Tongue (tissue), 1 donor: ENCODE measurements at regions not wholly inside any gene's neighbourhood (a gene's known extent, or its start where the extent isn't known, plus 50 kb on each side); places are given as distances from the start of the nearest gene placed in this dataset.
"Not testable (repeated sequence)": the region's sequence is repeated elsewhere in the genome, so short reads cannot be mapped to it uniquely, and the experiment has no call there.

Experiments used
- DNase-seq: peaks from one replicate; pipeline ENCODE4 v3.0.0-alpha.2; 2015

DNA sequence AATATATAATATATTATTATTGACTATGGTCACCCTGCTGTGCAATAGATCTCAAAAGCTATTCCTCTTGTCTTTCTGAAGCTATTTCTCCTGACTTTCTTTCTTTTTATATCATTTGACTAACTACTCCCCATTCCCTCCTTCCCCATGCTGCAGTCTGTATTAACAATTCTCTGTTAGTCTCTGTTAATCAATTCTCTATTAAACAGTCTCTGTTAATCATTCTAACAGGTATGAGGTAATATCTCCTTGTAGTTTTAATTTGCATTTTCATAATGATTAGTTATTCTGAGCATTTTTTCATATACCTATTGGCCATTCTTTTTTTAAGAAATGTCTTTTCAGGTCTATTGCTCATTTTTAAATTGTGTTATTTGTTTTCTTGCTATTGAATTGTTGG lies 201.0 kb upstream of the B3GALT2 start:
- DNase-seq: no peak

GRCh38 chr1:193378451-193378850 lies 192.0 kb upstream of the B3GALT2 start:
- not testable (repeated sequence) for DNase-seq

DNA sequence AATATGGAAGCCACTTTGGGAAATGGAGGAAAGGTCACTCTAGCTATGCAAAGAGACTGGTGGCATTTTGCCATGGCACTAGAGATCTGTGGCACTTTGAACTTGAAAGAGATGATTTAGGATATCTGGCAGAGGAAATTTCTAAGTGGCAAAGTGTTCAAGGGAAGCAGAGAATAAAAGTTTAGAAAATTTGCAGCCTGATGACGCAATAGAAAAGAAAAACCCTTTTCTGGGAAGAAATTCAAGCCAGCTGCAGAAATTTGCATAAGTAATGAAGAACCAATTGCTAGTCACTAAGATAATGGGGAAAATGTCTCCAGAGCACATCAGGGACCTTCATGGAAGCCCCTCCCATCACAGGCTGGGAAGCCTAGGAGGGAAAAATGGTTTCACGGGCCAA lies 191.1 kb upstream of the B3GALT2 start:
- no peak for DNase-seq

GRCh38 chr1:193372553-193372952 lies 186.1 kb upstream of the B3GALT2 start:
- DNase-seq: no peak

- no peak for DNase-seq
Observed at GRCh38 chr1:193368302-193368701, 181.9 kb upstream of the B3GALT2 start.

GRCh38 chr1:193367863-193368262 lies 181.4 kb upstream of the B3GALT2 start:
- no peak for DNase-seq

- DNase-seq: no peak
Observed at GRCh38 chr1:193366764-193367507, 180.5 kb upstream of the B3GALT2 start.

DNA sequence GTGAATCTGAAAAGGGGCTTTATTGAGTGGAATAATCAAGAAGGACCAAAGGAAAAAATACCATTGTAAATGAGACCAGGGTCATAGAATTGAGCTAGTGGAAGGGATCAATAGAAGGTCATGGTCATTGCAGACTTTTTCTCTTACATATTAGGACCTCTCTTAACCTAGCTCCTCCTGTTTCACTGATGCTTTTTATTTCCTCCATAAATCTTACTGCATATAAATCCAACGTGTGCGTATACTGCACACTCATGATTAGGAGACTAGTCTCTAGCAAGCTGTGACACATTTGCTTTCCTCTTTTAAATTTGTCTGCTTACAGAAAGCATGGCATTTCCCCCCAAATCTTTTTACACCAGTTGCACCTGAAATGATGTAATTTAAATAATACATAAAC lies 179.6 kb upstream of the B3GALT2 start:
- no peak for DNase-seq

- no peak for DNase-seq
Observed at GRCh38 chr1:193359631-193360030, 173.2 kb upstream of the B3GALT2 start.

DNA sequence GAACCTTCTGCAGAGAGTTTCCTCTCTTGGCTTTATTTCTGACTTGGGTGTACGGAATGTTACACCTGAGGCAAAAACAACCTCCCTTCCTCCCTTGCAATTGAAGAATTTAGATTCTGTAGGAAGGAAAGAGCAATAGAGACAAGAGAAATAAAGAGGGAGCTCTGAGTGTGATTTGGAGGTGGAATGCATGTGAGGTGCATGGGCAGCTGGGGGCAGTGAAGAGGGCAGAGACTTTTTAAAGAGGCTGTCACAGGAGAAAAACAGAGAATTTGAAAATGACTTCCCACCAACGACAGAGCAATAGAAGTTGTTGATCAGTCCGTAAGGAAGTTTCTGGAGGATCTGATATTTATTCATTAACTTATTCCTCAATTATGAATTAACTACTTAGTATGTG lies 172.0 kb upstream of the B3GALT2 start:
- no peak for DNase-seq

GRCh38 chr1:193356249-193356648 lies 169.8 kb upstream of the B3GALT2 start:
- DNase-seq: no peak

GRCh38 chr1:193355626-193356025 lies 169.2 kb upstream of the B3GALT2 start:
- DNase-seq: no peak

DNA sequence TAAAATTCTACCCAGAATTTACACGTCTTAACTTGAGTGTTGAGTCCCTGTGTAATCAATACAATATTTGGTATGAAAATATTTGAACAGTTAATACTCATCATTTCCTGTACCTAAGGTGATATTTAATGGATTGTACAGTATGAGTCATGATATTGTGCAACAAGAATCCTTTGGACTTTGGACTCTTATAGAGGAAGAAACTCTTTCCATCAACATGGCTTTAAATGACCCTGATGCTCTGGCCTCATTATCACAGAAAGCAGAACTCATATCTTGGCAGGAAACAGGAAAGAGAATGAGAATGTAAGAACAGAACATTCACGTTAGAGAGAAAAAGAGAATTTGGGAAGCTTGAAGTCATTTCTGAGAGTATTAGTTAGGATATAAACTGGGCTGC lies 168.8 kb upstream of the B3GALT2 start:
- DNase-seq: no peak

GRCh38 chr1:193348769-193349535 lies 162.5 kb upstream of the B3GALT2 start:
- peak; percentile 13 for DNase-seq

- peak; percentile 51 for DNase-seq
Observed at GRCh38 chr1:193348091-193348768, 161.8 kb upstream of the B3GALT2 start.

- DNase-seq: no peak
Observed at GRCh38 chr1:193346085-193346484, 159.7 kb upstream of the B3GALT2 start.

- DNase-seq: no peak
Observed at GRCh38 chr1:193342811-193343210, 156.4 kb upstream of the B3GALT2 start.

- no peak for DNase-seq
Observed at GRCh38 chr1:193340331-193340730, 153.9 kb upstream of the B3GALT2 start.

- DNase-seq: no peak
Observed at GRCh38 chr1:193339401-193339800, 153.0 kb upstream of the B3GALT2 start.

- no peak for DNase-seq
Observed at GRCh38 chr1:193338194-193338593, 151.8 kb upstream of the B3GALT2 start.

DNA sequence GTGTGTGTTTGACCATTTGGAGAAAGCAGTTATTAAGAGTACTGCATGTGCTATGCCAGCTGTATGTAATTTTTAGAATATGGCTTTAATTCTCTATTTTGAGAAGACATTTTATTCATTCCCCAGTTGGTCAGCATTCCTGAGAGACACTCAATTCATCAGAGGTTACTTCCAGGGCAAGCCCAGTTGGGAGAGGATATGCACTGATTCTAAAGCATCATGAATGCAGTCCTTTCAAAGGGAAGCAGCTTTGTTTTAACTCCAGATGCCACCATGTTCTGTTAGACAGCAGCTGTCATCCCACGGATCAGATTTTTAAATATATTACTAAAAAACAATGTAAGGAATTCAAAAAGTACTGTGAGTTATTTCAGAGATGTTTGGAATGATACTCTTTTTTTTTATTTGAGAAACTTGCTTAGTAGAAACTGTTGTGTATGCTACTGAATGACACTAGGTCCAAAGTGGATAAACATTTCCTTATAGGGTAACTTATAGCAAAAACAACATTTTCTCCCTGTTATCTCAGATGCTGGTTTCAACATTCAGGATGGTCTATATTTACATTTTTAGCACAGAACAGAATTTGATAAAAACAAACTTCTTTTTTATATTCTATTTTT lies 149.5 kb upstream of the B3GALT2 start:
- peak; percentile 74 for DNase-seq

GRCh38 chr1:193333166-193333565 lies 146.8 kb upstream of the B3GALT2 start:
- DNase-seq: no peak

DNA sequence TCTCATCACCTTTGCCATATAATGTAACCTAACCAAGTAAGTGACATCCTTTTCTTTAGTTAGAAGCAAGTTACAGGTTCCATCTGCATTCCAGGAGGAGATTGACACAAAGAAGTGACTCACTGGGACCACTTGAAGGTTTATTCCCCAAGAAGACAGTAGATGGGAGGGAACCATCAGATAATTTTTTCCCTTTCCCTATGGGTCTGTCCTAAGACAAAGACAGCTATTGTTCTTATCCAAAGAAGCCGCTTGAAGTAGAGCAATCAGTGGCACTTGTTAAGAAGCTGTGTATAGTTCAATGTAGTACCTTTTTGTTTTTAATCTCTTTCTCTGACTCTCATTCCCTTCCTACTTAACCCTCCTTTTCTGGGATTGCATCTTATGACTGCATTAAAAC lies 139.9 kb upstream of the B3GALT2 start:
- DNase-seq: no peak
